ENCODE measurements at regions not wholly inside any gene's neighbourhood (a gene's known extent, or its start where the extent isn't known, plus 50 kb on each side); places are given as distances from the start of the nearest gene placed in this dataset.

DNA sequence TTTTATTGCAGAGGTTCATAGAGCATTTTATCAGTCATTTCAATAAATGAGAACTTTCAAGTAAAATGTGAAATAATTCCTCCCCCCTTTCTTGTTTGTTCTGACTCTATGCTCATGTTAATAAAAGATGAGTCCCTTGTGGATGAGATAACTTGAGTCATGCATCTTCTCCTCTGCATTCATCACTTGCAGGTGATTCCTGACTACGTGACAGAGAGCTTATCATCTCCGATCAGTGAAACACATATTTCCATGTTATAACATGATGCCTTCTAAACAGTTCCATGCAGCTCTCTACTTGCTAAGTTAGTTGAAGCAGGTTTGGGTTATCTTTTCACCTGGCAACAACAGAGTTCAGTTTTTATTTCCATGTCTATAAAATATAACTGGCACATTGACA lies 160.1 kb upstream of the ANKRD50 start:
- H3K4me3 ChIP-seq = no peak overlapping the region
- H3K27me3 ChIP-seq = no peaks in the 10 kb centered on the region
- intact Hi-C loops (cut with DNase I) = no loop called here
- DNase-seq = no peak
- H3K36me3 ChIP-seq = no peaks in the 10 kb centered on the region
- peaks cover 0 to 6% (median 4%) of the 10 kb centered on the region in 3 donors for H3K9me3 ChIP-seq
- no peaks in the 10 kb centered on the region for H3K4me1 ChIP-seq
- TF ChIP-seq, protein P1, sequence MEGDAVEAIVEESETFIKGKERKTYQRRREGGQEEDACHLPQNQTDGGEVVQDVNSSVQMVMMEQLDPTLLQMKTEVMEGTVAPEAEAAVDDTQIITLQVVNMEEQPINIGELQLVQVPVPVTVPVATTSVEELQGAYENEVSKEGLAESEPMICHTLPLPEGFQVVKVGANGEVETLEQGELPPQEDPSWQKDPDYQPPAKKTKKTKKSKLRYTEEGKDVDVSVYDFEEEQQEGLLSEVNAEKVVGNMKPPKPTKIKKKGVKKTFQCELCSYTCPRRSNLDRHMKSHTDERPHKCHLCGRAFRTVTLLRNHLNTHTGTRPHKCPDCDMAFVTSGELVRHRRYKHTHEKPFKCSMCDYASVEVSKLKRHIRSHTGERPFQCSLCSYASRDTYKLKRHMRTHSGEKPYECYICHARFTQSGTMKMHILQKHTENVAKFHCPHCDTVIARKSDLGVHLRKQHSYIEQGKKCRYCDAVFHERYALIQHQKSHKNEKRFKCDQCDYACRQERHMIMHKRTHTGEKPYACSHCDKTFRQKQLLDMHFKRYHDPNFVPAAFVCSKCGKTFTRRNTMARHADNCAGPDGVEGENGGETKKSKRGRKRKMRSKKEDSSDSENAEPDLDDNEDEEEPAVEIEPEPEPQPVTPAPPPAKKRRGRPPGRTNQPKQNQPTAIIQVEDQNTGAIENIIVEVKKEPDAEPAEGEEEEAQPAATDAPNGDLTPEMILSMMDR (IDR thresholded peaks at IDR 0.05) = no peak
- TF ChIP-seq POLR2A (IDR thresholded peaks at IDR 0.05) = no peak
- 77% methylated on average over 2 of the region's 2 CpGs for WGBS, 2 donors
- no peak overlapping the region for H3K27ac ChIP-seq

DNA sequence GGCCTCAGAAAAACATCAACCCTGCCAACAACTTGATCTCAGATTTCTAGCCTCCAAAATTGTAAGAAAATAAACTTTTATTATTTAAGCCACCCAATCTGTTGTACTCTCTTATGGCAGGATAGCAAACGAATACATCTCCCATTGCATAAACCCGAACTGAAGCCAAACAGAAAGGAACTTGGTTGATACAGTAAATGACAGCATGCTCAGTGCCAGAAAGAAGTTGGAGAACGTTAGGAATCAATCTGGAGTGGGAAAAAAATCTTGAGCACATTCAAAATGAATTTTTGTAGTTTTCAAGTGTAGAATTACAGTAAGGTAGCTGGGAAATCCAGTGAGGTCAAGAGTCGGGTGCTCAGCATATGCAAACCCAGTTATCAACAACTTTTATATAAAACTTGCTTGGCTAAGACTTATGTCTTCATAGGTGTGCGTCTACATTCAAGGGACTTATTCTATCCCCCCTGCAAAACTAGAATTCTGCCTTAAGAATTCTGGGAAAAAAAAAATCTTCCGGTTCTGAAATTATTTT lies 157.5 kb upstream of the ANKRD50 start:
- Histone ChIP-seq H3K27ac (no peak overlapping the region), H3K27me3 (no peaks in the 10 kb centered on the region), H3K36me3 (no peaks in the 10 kb centered on the region), H3K4me1 (no peaks in the 10 kb centered on the region), H3K4me3 (no peak overlapping the region), H3K9me3 (no peaks in the 10 kb centered on the region)
- WGBS, 2 donors = 69 to 79% methylated on average over 6 of the region's 6 CpGs
- no peak for DNase-seq
- intact Hi-C loops (cut with DNase I) = no loop called here
- TF ChIP-seq, protein P1 (IDR thresholded peaks at IDR 0.05) = no peak
- no peak for TF ChIP-seq POLR2A (IDR thresholded peaks at IDR 0.05)

DNA sequence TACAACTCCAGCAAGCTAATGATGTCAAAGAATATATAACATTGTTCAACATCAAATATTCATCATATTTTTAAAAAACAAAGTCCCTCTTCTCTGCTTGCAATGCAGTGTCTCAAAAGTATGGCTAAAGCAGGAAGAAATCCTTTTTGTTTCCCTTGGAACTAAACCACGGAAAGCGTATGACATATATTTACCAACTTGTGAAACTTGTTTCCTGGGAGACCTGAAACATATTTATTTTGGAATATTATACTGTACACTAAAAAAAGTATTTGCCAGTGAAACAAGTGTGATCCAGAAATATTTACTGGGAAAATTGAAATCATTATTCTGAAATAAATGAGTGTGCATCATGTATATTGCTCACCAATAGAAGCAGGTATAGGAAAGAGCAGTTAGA lies 156.0 kb upstream of the ANKRD50 start:
- Histone ChIP-seq H3K27ac (no peak overlapping the region), H3K4me1 (no peaks in the 10 kb centered on the region), H3K4me3 (no peak overlapping the region), H3K36me3 (no peaks in the 10 kb centered on the region), H3K9me3 (no peaks in the 10 kb centered on the region), H3K27me3 (no peaks in the 10 kb centered on the region)
- intact Hi-C loops (cut with DNase I) = no loop called here
- TF ChIP-seq, protein P1 (IDR thresholded peaks at IDR 0.05) = no peak
- no peak for TF ChIP-seq POLR2A (IDR thresholded peaks at IDR 0.05)
- WGBS, 2 donors = 51 to 56% methylated on average over 2 of the region's 2 CpGs
- DNase-seq = no peak

DNA sequence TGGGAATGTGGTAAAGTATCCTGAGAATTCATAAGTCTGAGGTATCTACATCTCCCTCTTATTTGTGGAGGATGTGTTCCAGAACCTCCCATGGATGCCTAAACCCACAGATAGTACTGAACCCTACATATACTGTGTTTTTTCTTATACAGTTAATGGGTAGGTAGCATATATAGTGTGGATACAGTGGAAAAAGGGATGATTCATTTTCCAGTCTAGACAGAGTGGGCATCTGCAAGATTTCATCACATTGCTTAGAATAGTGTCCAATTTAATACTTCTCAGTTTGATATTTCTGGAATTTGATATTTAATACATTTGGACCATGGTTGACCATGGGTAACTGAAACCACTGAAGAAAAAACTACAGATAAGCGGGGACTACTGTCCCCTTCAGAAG lies 155.0 kb upstream of the ANKRD50 start:
- Histone ChIP-seq H3K4me3 (no peak overlapping the region), H3K27me3 (no peaks in the 10 kb centered on the region), H3K9me3 (no peaks in the 10 kb centered on the region), H3K4me1 (no peaks in the 10 kb centered on the region), H3K27ac (no peak overlapping the region), H3K36me3 (no peaks in the 10 kb centered on the region)
- TF ChIP-seq, protein P1 (IDR thresholded peaks at IDR 0.05) = no peak
- no peak for TF ChIP-seq POLR2A (IDR thresholded peaks at IDR 0.05)
- 91 to 95% methylated on average over 1 of the region's 1 CpG for WGBS, 2 donors
- no peak for DNase-seq
- intact Hi-C loops (cut with DNase I) = no loop called here

DNA sequence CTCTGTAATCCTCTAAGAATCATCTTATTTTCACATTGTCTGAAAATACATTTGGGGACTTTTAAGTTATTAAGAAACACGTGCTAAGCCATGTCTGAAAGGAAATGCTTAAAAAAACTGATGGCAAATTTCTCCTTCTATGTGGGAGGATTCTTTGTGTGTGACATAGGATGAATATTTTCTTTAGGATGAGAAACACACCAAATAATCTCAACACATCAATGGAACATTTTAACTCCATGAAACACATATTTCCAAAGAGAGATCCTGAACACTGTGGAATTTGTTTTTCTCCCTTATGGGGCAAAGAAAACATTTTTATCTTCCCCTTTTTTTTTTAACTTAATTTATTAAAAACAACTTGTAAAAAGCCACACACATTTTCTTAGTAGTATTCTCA lies 153.8 kb upstream of the ANKRD50 start:
- H3K36me3 ChIP-seq = no peaks in the 10 kb centered on the region
- DNase-seq = no peak
- intact Hi-C loops (cut with DNase I) = no loop called here
- no peaks in the 10 kb centered on the region for H3K9me3 ChIP-seq
- TF ChIP-seq POLR2A (IDR thresholded peaks at IDR 0.05) = no peak
- TF ChIP-seq, protein P1 (IDR thresholded peaks at IDR 0.05) = no peak
- no peaks in the 10 kb centered on the region for H3K27me3 ChIP-seq
- no peak overlapping the region for H3K4me3 ChIP-seq
- H3K27ac ChIP-seq = no peak overlapping the region
- WGBS, 2 donors = 58 to 68% methylated on average over 1 of the region's 1 CpG
- no peaks in the 10 kb centered on the region for H3K4me1 ChIP-seq

Data from esophagus squamous epithelium (tissue), 5 donors.